NCI-H2029 (cell line): ENCODE measurements at regions not wholly inside any gene's neighbourhood (a gene's known extent, or its start where the extent isn't known, plus 50 kb on each side); places are given as distances from the start of the nearest gene placed in this dataset.
"Not testable (repeated sequence)": the region's sequence is repeated elsewhere in the genome, so short reads cannot be mapped to it uniquely, and the experiment has no call there.

Source experiments
- DNase-seq: peaks from one replicate; lab custom pipeline; 2025; lab: John Stamatoyannopoulos, UW

GRCh38 chr5:75002271-75002670 lies 50.1 kb downstream of the GCNT4 start:
- no peak for DNase-seq

GRCh38 chr5:74995926-74996325 lies 56.4 kb downstream of the GCNT4 start:
- DNase-seq: no peak

GRCh38 chr5:74994826-74995225 lies 57.5 kb downstream of the GCNT4 start:
- no peak for DNase-seq

- DNase-seq: peak; percentile 12
These were observed 58.6 kb downstream of the GCNT4 start for GRCh38 chr5:74993743-74994142.

- DNase-seq: no peak
These were observed 59.6 kb downstream of the GCNT4 start for GRCh38 chr5:74992791-74993190.

GRCh38 chr5:74991522-74991921 lies 60.8 kb downstream of the GCNT4 start:
- no peak for DNase-seq

GRCh38 chr5:74990194-74990593 lies 62.2 kb downstream of the GCNT4 start:
- no peak for DNase-seq

GRCh38 chr5:74988273-74988983 lies 63.9 kb downstream of the GCNT4 start:
- no peak for DNase-seq

- no peak for DNase-seq
These were observed 74.0 kb downstream of the GCNT4 start for GRCh38 chr5:74978345-74978744.

GRCh38 chr5:74977471-74977870 lies 74.9 kb downstream of the GCNT4 start:
- DNase-seq: no peak

- no peak for DNase-seq
These were observed 75.7 kb downstream of the GCNT4 start for GRCh38 chr5:74976651-74977050.

GRCh38 chr5:74975582-74975981 lies 76.8 kb downstream of the GCNT4 start:
- no peak for DNase-seq

- no peak for DNase-seq
These were observed 77.8 kb downstream of the GCNT4 start for GRCh38 chr5:74974451-74975091.

GRCh38 chr5:74973694-74974093 lies 78.7 kb downstream of the GCNT4 start:
- no peak for DNase-seq

GRCh38 chr5:74971947-74972460 lies 80.4 kb downstream of the GCNT4 start:
- no peak for DNase-seq

- not testable (repeated sequence) for DNase-seq
These were observed 81.5 kb downstream of the GCNT4 start for GRCh38 chr5:74970891-74971290.

- DNase-seq: no peak
These were observed 82.6 kb downstream of the GCNT4 start for GRCh38 chr5:74969726-74970125.

- DNase-seq: no peak
These were observed 86.0 kb downstream of the GCNT4 start for GRCh38 chr5:74966141-74967026.

- DNase-seq: no peak
These were observed 89.0 kb downstream of the GCNT4 start for GRCh38 chr5:74963407-74963806.

GRCh38 chr5:74957906-74958305 lies 91.7 kb upstream of the FAM169A start:
- no peak for DNase-seq

- DNase-seq: no peak
These were observed 91.0 kb upstream of the FAM169A start for GRCh38 chr5:74957029-74957784.

GRCh38 chr5:74956278-74956677 lies 90.1 kb upstream of the FAM169A start:
- DNase-seq: no peak
